ENCODE measurements at regions not wholly inside any gene's neighbourhood (a gene's known extent, or its start where the extent isn't known, plus 50 kb on each side); places are given as distances from the start of the nearest gene placed in this dataset.

DNA sequence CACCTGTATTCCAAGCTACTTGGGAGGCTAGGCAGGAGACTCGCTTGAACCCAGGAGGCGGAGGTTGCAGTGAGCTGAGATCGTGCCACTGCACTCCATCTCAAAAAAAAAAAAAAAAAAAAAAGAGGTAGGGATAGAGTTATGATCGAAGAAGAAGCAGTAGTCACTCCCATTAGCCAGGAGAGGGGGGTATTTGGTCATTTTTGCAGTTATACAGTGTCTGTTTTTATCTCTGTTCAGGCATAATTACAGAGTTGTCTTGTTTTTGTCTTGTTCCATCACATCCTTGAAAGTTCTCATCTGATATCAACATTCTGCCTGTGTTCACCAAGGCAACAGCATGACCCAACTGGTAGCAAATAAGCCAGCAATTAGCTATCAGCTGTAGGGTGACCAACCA lies 98.5 kb upstream of the TMPO start:
- DNase-seq: peak; percentile 19

- DNase-seq: no peak
These were observed 98.1 kb upstream of the TMPO start for GRCh38 chr12:98417266-98417665.

- no peak for DNase-seq
These were observed 96.9 kb upstream of the TMPO start for GRCh38 chr12:98418357-98419075.

DNA sequence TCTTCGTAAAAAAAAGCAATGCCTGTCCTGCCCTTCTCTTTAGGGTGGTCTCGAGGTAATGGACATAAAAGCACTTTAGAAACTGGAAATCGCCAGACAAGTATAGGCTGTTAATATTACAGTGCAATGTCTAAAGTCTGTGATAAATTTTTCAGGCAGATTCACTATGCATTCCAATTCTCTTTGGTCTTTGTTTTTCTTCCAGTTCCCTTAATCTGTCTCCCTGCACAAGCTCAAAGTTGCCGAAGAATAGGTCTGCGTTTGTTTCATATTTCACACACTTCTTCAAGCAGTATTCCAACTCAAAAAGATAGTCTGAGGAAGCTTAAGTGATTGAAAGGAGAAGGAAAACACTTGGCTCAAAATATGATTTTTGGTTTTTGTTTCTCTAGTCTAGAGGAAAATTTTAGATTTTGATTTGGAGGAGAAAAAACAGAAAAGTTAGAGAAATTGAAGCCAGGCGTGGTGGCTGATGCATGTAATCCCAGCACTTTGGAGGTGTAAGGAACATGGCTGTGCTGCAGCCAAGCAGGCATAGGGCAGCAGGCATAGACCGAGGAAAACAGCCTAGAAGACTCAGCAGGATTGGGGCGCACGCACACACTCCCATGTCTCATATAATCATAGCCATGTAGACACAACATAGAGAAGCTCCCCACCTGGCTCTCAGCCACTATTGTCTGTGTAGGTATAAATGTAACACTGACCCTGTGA lies 96.2 kb upstream of the TMPO start:
- no peak for DNase-seq

- DNase-seq: no peak
These were observed 95.5 kb upstream of the TMPO start for GRCh38 chr12:98419795-98420404.

- peak; percentile 89 for DNase-seq
These were observed 94.9 kb upstream of the TMPO start for GRCh38 chr12:98420461-98420860.

GRCh38 chr12:98421316-98421715 lies 94.1 kb upstream of the TMPO start:
- DNase-seq: peak; percentile 34

GRCh38 chr12:98422359-98422758 lies 93.0 kb upstream of the TMPO start:
- DNase-seq: no peak

GRCh38 chr12:98422812-98423211 lies 92.6 kb upstream of the TMPO start:
- no peak for DNase-seq

DNA sequence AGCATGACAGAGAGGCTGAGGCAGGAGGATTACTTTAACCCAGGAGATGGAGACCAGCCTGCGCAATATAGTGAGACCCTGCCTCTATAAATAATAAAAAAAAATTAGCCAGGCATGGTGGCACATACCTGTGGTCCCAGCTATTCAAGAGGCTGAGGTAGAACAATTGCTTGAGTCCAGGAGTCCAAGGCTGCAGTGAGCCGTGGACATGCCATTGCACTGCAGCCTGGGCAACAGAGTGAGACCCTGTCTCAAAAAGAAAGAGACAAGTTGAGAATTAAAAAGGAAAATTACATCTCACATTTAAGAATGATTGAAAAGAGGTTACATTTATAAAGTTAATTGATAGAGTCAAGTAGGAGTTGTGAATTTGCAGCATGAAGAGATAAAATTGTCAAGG lies 91.4 kb upstream of the TMPO start:
- no peak for DNase-seq

DNA sequence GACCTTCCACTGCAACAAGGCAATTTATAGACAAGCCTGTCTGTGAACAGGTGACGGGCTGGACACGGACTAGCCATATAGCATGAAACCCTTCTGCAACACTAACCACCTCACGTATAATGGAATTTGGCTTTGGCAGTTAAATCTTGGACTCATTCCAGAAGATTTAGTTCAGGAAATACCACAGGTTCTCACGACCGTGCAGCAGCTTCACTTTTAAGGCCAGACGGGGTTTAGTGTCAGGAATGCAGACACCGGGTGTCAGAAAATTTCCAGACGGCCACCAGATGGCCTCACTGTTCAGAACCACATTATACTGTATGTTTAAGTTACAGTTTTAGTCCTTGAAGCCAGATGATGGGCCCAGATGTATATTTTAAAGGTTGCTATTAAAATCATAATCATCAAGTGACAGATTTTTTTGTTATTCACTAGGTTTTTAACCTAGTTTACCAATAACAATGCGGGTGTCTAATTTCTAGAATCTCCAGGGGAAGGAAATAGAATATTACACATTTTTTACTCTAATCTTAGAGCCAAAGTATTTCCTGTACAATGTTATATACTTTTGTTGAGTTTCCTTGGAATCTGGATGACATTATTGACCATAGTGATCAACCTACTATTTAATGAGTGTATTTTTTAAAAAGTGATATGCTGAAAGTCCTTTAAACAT lies 90.5 kb upstream of the TMPO start:
- DNase-seq: peak; percentile 43

- no peak for DNase-seq
These were observed 89.5 kb upstream of the TMPO start for GRCh38 chr12:98425859-98426258.

DNA sequence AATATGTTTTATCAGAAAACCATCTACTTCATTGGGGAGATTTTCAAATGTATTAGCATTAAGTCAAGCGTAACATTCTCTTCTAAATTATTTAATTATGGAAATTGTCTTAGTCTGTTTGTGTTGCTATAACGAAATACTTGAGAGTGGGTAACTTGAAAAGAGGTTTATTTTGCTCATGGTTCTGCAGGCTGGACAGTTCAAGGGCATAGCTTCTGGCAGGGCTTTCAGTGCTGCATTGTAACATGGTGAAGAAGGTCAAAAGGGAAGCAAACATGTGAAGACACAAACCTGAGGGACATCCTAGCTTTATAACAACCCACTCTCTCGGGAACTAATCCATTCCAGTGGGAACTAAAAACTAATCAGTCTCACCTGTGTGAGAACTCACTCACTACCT lies 84.3 kb upstream of the TMPO start:
- DNase-seq: no peak

DNA sequence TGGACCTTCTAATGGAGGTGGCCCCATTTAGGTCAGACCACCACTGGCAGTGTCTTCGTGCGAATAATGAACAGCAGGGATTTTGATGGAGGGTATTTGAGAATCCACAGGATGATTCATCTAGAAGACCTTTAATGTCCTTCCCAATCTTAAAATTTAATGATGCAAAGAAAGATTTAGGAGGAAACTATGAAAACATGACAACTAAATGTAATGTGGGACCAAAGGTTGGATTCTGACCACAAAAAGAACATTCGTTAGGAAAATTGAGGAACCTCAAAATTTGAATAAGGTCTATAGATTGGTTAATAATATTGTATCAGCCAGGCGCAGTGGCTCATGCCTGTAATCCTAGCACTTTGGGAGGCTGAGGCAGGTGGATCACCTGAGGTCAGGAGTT lies 78.2 kb upstream of the TMPO start:
- no peak for DNase-seq

GRCh38 chr12:98437806-98438595 lies 77.4 kb upstream of the TMPO start:
- no peak for DNase-seq

DNA sequence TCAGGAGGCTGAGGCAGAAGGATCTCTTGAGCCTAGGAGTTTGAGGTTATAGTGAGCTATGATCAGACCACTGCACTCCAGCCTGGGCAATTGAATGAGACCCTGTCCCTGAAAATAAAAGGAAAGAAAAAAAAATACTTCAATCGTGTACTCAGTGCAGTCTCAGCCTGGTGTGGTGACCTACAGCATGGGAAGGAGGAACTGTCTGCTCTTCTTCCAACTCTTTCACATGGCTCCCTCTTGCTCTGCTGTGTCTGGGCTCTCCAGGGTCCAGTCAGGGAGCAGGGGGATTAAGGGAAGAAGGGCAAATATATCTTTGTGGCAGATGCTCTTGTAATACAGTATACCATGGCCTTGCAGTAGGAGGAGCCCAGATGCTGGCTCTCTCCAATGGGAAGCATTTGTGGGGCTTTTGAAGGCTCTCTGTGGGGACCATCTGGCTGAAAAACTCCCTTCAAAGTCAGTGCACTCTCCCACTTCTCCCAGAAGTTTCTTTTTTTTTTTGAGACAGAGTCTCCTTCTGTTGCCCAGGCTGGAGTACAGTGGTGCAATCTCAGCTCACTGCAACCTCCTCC lies 76.6 kb upstream of the TMPO start:
- no peak for DNase-seq

DNA sequence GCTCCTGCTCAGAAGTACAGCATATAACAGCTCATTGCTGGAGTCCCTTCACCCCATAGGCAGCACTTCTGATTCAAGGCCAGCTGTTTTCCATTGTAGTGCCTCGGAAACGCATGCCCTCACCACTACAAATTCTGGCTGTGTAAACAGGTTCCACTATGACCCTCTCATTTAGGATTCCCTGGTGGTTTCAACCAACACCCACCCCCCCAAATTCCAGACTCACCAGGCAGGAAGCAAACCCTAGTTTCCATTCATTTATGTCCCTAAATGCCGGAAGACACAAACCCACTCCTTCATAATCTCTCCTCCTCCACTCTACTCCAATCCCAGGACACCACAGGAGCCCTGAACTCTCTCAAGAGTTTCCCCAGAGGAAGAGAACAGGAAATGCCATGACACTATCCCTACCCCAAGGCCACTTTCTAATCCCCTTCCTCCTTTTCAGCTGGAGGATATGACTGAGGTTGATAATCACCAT lies 75.9 kb upstream of the TMPO start:
- no peak for DNase-seq

DNA sequence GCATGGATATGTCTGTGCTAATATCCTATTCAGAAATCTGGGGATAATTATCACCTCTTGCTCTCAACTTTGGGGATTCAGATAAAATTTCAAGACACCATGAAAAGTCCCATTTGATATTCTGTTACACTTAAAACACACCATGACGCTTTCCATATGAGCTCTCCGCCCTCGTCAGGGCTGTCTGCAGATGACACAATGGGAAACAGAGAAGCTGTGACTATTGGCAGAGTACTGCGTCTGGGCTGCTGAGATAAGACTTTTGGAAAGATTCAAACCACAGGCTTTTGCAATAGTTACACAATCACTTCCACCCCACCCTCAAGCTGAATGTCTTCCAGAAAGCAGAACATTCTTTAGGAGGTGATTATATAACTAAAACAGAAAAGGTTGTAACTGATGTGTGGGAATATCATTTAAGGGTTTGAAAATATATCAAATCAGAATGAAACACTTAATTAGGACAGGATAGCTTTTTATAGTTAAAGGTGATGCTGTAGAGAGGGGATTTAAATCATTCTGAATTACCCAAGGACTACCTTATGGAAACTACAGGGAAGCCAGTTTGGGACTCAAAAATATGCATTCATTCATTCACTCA lies 75.3 kb upstream of the TMPO start:
- DNase-seq: no peak

DNA sequence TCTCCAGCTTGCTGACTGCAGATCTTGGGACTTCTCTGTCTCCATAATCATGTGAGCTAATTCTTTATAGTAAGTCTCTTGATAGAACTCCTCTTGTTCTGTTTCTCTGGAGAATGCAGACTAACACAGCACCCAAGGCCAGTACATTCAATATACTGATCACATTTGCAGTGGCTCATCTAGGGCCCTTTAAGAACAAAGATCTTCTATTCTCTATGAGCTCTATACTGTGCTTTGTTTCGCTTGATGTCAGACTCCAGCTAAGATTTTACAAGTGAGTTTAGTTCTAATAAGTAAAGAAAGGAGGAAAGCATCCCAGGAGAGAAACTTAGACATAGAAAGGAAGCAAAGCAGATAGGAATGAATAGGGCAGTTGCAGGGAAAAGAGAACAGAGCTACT lies 69.3 kb upstream of the TMPO start:
- DNase-seq: no peak

DNA sequence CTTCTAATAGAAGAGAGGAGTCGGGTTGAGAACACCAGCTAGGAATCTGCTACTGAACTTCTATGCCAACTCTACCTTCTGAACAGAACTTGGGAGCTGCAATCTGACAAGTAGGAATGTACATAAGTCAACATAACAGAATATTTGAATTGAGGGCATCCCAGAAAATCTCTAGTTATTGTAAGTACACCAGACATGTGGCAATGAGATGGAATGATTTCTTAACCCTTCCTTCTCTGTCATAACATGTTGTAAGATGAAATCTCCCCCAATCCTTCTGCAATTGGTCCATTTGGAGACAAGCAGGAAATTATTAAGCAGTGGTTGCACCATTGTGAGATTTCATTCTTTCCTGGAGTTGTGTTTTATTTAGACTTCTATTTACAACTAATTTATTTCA lies 68.7 kb upstream of the TMPO start:
- no peak for DNase-seq

- no peak for DNase-seq
These were observed 65.8 kb upstream of the TMPO start for GRCh38 chr12:98449584-98449983.

DNA sequence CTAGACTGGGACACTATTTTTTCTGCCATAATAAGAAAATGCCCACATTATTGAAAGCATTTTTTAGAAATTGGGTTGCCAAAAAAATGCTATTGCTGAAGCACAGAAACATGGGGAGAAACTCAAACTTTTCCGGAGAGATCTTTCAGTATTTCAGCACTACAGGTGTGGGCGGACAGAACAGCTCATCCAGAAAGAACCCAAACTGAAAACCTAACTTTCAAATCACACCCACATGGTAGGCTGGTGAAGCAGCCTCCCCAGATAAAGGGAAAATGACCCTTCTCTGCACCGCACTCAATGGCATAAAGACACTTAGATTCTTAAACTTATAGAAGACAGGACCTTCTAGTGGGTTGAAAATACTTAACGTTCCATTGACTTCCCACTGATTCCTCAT lies 62.3 kb upstream of the TMPO start:
- no peak for DNase-seq

Measured in NCI-H1105 treated with DMSO at 0.1 percent for 48 hours (cell line).